Osteocyte (in vitro differentiated cells): ENCODE measurements at regions not wholly inside any gene's neighbourhood (a gene's known extent, or its start where the extent isn't known, plus 50 kb on each side); places are given as distances from the start of the nearest gene placed in this dataset.

ENCODE experiments used
- DNase-seq: peaks from one replicate; pipeline ENCODE4 v3.0.0; 2021; ENCODE audit warnings: mixed read lengths; ENCODE audit not compliant: unreplicated experiment; ENCODE audit errors: extremely low spot score
- H3K27ac Mint-ChIP-seq: one replicate; pipeline ENCODE4 v1.8.0; 2021; ENCODE audit warnings: mild to moderate bottlenecking, mixed read lengths; ENCODE audit not compliant: unreplicated experiment
- H3K27me3 Mint-ChIP-seq: one replicate; pipeline ENCODE4 v1.8.0; 2021; ENCODE audit warnings: mixed read lengths; ENCODE audit not compliant: unreplicated experiment
- H3K36me3 Mint-ChIP-seq: one replicate; pipeline ENCODE4 v1.8.0; 2021; ENCODE audit warnings: mixed read lengths; ENCODE audit not compliant: unreplicated experiment
- H3K4me1 Mint-ChIP-seq: one replicate; pipeline ENCODE4 v1.8.0; 2021; ENCODE audit warnings: mixed read lengths; ENCODE audit not compliant: unreplicated experiment
- H3K4me3 Mint-ChIP-seq: one replicate; pipeline ENCODE4 v1.8.0; 2021; ENCODE audit warnings: mild to moderate bottlenecking, moderate library complexity, mixed read lengths; ENCODE audit not compliant: unreplicated experiment
- H3K9me3 Mint-ChIP-seq: one replicate; pipeline ENCODE4 v1.8.0; 2021; ENCODE audit warnings: mixed read lengths; ENCODE audit not compliant: unreplicated experiment
- CTCF ChIP-seq: fragments of 200-600 bp; sonication (generic); IDR thresholded peaks from 2 replicates; pipeline ENCODE4 v1.5.0; 2021; ENCODE audit warnings: antibody characterized with exemption, mild to moderate bottlenecking, moderate library complexity

GRCh38 chr17:31595666-31596381, 204.3 kb downstream of the RAB11FIP4 start:
- TF ChIP-seq CTCF = no peak
- H3K27me3 Mint-ChIP-seq = no peaks in the 10 kb centered on the region
- no peak for DNase-seq
- peak overlapping the region; percentile 93 for H3K27ac Mint-ChIP-seq
- no peaks in the 10 kb centered on the region for H3K9me3 Mint-ChIP-seq
- no peaks in the 10 kb centered on the region for H3K36me3 Mint-ChIP-seq
- H3K4me1 Mint-ChIP-seq = peaks cover 68% of the 10 kb centered on the region
- H3K4me3 Mint-ChIP-seq = no peak overlapping the region

GRCh38 chr17:31595076-31595475, 203.6 kb downstream of the RAB11FIP4 start:
- TF ChIP-seq CTCF = no peak
- H3K27me3 Mint-ChIP-seq = no peaks in the 10 kb centered on the region
- no peak overlapping the region for H3K4me3 Mint-ChIP-seq
- DNase-seq = no peak
- H3K27ac Mint-ChIP-seq = peak overlapping the region; percentile 93
- H3K36me3 Mint-ChIP-seq = no peaks in the 10 kb centered on the region
- H3K4me1 Mint-ChIP-seq = peaks cover 68% of the 10 kb centered on the region
- H3K9me3 Mint-ChIP-seq = no peaks in the 10 kb centered on the region

GRCh38 chr17:31594416-31594815, 202.9 kb downstream of the RAB11FIP4 start:
- no peaks in the 10 kb centered on the region for H3K9me3 Mint-ChIP-seq
- TF ChIP-seq CTCF = no peak
- H3K27ac Mint-ChIP-seq = peak overlapping the region; percentile 72
- H3K4me3 Mint-ChIP-seq = no peak overlapping the region
- peaks cover 66% of the 10 kb centered on the region for H3K4me1 Mint-ChIP-seq
- no peak for DNase-seq
- no peaks in the 10 kb centered on the region for H3K36me3 Mint-ChIP-seq
- H3K27me3 Mint-ChIP-seq = no peaks in the 10 kb centered on the region

- Mint-ChIP-seq H3K9me3 (no peaks in the 10 kb centered on the region), H3K4me1 (peaks cover 60% of the 10 kb centered on the region), H3K27me3 (no peaks in the 10 kb centered on the region), H3K27ac (peak overlapping the region; percentile 72), H3K36me3 (no peaks in the 10 kb centered on the region), H3K4me3 (no peak overlapping the region)
- DNase-seq = peak; percentile 91
- TF ChIP-seq CTCF = no peak
Observed at GRCh38 chr17:31593806-31594205, 202.3 kb downstream of the RAB11FIP4 start.

- Mint-ChIP-seq H3K27me3 (no peaks in the 10 kb centered on the region), H3K4me1 (peaks cover 47% of the 10 kb centered on the region), H3K9me3 (no peaks in the 10 kb centered on the region), H3K4me3 (no peak overlapping the region), H3K27ac (no peak overlapping the region), H3K36me3 (peaks cover 2% of the 10 kb centered on the region)
- TF ChIP-seq CTCF = no peak
- no peak for DNase-seq
Observed at GRCh38 chr17:31591924-31592323, 200.4 kb downstream of the RAB11FIP4 start.
